ENCODE measurements at regions not wholly inside any gene's neighbourhood (a gene's known extent, or its start where the extent isn't known, plus 50 kb on each side); places are given as distances from the start of the nearest gene placed in this dataset.
A peak's percentile ranks its signal among the peaks of the same experiment; 100 is the strongest.

DNA sequence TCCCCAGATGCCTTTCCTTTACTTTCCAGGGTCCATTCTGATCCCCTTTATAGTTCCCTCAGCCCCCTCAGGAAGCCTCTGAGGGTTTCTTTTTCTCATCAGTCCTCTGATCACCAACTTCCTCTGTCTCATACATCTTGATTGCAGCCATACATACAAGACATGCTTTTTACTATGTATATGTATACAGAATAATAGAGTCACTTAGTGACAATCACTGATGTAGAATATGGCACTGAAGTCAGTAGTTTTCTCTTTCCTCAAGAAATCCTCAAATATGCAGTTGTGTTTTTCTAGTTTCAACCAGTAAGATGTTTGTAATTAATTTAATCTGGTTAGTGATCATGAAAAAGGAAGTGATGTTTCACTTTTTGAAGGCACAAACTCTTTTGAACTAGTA lies 364.1 kb downstream of the MAN2A1 start:
- no peak for DNase-seq (ENCODE audit: low read depth in 1 of 2, low spot score in 1 of 2)
- no peak overlapping the region for H3K4me3 ChIP-seq
- no peak overlapping the region for H3K27ac ChIP-seq
- no peaks in the 10 kb centered on the region for H3K4me1 ChIP-seq
- TF ChIP-seq RNF2 (IDR thresholded peaks at IDR 0.05; ENCODE audit: borderline replicate concordance, low read depth) = no peak
- no peak for TF ChIP-seq MYC (IDR thresholded peaks at IDR 0.05; ENCODE audit: borderline replicate concordance, low read length)
- TF ChIP-seq RAD21 (conservative IDR thresholded peaks at IDR 0.05 in 1 of 2, IDR thresholded peaks at IDR 0.05 in 1 of 2) = no peak
- no peak for TF ChIP-seq CHD4 (IDR thresholded peaks at IDR 0.05; ENCODE audit: borderline replicate concordance)
- TF ChIP-seq POLR2A (IDR thresholded peaks at IDR 0.05; ENCODE audit: low read length) = no peak
- no peak for TF ChIP-seq PHF8 (IDR thresholded peaks at IDR 0.05; ENCODE audit: borderline replicate concordance, low read depth)
- TF ChIP-seq JUN (IDR thresholded peaks at IDR 0.05) = no peak
- no peak for TF ChIP-seq SREBF2 (IDR thresholded peaks at IDR 0.05)
- TF ChIP-seq, protein P1, sequence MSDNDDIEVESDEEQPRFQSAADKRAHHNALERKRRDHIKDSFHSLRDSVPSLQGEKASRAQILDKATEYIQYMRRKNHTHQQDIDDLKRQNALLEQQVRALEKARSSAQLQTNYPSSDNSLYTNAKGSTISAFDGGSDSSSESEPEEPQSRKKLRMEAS (IDR thresholded peaks at IDR 0.05) = no peak
- TF ChIP-seq, protein P2, sequence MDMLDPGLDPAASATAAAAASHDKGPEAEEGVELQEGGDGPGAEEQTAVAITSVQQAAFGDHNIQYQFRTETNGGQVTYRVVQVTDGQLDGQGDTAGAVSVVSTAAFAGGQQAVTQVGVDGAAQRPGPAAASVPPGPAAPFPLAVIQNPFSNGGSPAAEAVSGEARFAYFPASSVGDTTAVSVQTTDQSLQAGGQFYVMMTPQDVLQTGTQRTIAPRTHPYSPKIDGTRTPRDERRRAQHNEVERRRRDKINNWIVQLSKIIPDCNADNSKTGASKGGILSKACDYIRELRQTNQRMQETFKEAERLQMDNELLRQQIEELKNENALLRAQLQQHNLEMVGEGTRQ (IDR thresholded peaks at IDR 0.05) = no peak
- no peak for TF ChIP-seq NPAS2 (CRISPR knock-in tag; IDR thresholded peaks at IDR 0.05; ENCODE audit: borderline replicate concordance)
- no peak for TF ChIP-seq NR3C1 (IDR thresholded peaks at IDR 0.05)
- no peak overlapping the region for H3K4me2 ChIP-seq
- no peaks in the 10 kb centered on the region for H3K9me3 ChIP-seq
- POLR2A ChIA-PET = no interaction called here
- CTCF ChIA-PET = no interaction called here
- no peak for ATAC-seq
- no peak for FAIRE-seq

DNA sequence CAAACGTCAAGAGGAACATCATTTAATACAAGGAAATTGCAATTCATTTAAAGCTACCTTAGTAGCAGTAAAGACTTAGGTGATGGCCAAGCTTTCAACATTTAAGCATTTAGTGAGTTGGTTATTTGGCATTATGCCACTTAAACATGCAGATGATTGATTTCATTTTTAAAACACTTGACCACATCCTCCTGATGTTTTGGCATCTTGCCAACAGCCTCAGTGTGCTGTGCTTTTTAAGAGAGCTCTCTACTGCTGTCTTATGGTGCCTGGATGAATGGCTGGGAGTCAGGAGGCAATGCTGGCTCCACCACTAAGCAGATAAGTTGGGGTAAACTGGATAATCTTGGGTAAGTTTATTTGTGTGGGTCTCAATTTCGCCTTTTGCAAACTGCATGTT lies 364.5 kb downstream of the MAN2A1 start:
- H3K27ac ChIP-seq = no peak overlapping the region
- no peak overlapping the region for H3K4me3 ChIP-seq
- peak in 1 of 2 experiments; percentile 3 for DNase-seq (ENCODE audit: low read depth in 1 of 2, low spot score in 1 of 2)
- CTCF ChIA-PET = no interaction called here
- no peaks in the 10 kb centered on the region for H3K4me1 ChIP-seq
- 4% methylated on average over 2 of the region's 2 CpGs for WGBS (ENCODE audit: missing lambda C conversion rate)
- H3K4me2 ChIP-seq = no peak overlapping the region
- no peaks in the 10 kb centered on the region for H3K9me3 ChIP-seq
- ATAC-seq = no peak
- FAIRE-seq = no peak
- TF ChIP-seq, protein P3, sequence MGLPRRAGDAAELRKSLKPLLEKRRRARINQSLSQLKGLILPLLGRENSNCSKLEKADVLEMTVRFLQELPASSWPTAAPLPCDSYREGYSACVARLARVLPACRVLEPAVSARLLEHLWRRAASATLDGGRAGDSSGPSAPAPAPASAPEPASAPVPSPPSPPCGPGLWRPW (IDR thresholded peaks at IDR 0.05) = no peak
- no peak for TF ChIP-seq KDM5A (IDR thresholded peaks at IDR 0.05)
- TF ChIP-seq SREBF2 (IDR thresholded peaks at IDR 0.05) = no peak
- TF ChIP-seq BHLHE40 (IDR thresholded peaks at IDR 0.05; ENCODE audit: low read depth, low read length) = no peak
- TF ChIP-seq CHD4 (IDR thresholded peaks at IDR 0.05; ENCODE audit: borderline replicate concordance) = no peak
- no peak for TF ChIP-seq RFX5 (IDR thresholded peaks at IDR 0.05)
- TF ChIP-seq, protein P2 (IDR thresholded peaks at IDR 0.05) = no peak
- no peak for TF ChIP-seq RARB (CRISPR knock-in tag; IDR thresholded peaks at IDR 0.05)
- TF ChIP-seq CBX2 (IDR thresholded peaks at IDR 0.05; ENCODE audit: borderline replicate concordance, low read depth) = no peak
- no peak for TF ChIP-seq NR3C1 (IDR thresholded peaks at IDR 0.05)
- no peak for TF ChIP-seq TP53 (CRISPR knock-in tag; IDR thresholded peaks at IDR 0.05)
- TF ChIP-seq, protein P1 (IDR thresholded peaks at IDR 0.05) = no peak
- POLR2A ChIA-PET = no interaction called here

DNA sequence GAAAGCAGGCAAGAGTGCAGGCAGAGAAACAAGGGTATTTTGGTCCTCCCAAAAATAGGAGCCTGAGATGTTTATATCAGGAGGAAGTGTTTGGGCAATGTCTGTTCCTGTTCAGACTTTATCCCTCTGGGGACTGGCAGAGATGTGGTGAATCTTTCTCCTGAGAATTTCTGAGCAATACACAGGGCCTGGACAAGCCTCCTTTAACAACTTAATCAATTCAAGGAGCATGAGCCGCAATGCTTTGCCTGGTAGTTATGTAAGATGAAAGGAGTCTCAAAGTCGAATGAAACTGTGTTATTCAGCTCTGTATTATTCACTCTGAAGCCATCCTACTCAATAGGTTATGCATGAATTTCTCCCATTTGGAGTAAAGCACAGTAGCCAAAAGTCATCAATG lies 365.6 kb downstream of the MAN2A1 start:
- no peak overlapping the region for H3K4me2 ChIP-seq
- TF ChIP-seq CHD4 (IDR thresholded peaks at IDR 0.05; ENCODE audit: borderline replicate concordance) = no peak
- DNase-seq (ENCODE audit: low read depth in 1 of 2, low spot score in 1 of 2) (no peak), ATAC-seq (no peak), FAIRE-seq (no peak)
- no peak overlapping the region for H3K27ac ChIP-seq
- H3K4me1 ChIP-seq = no peaks in the 10 kb centered on the region
- ChIA-PET POLR2A (no interaction called here), CTCF (no interaction called here)
- WGBS (ENCODE audit: missing lambda C conversion rate) = 4% methylated on average over 2 of the region's 2 CpGs
- no peaks in the 10 kb centered on the region for H3K9me3 ChIP-seq
- no peak overlapping the region for H3K4me3 ChIP-seq
